CD4-positive, alpha-beta T cell treated with Interleukin-6 for 4 hours (primary cell): ENCODE measurements at regions not wholly inside any gene's neighbourhood (a gene's known extent, or its start where the extent isn't known, plus 50 kb on each side); places are given as distances from the start of the nearest gene placed in this dataset.
"Not testable (repeated sequence)": the region's sequence is repeated elsewhere in the genome, so short reads cannot be mapped to it uniquely, and the experiment has no call there.

ENCODE experiments used
- DNase-seq: peaks from one replicate; pipeline ENCODE4 v3.0.0-alpha.2; 2020; ENCODE audit warnings: mixed read lengths

GRCh38 chrX:56343219-56343618 is 111.1 kb downstream of the KLF8 start:
- DNase-seq, result no peak

GRCh38 chrX:56343664-56344063 is 111.5 kb downstream of the KLF8 start:
- peak; percentile 26 for DNase-seq

- not testable (repeated sequence) for DNase-seq
Measured at GRCh38 chrX:56358145-56358544, 126.0 kb downstream of the KLF8 start.

GRCh38 chrX:56365171-56365570 is 133.0 kb downstream of the KLF8 start:
- DNase-seq, result not testable (repeated sequence)

- DNase-seq, result no peak
Measured at GRCh38 chrX:56366901-56367300, 134.7 kb downstream of the KLF8 start.

- DNase-seq, result no peak
Measured at GRCh38 chrX:56368962-56369361, 136.8 kb downstream of the KLF8 start.

- not testable (repeated sequence) for DNase-seq
Measured at GRCh38 chrX:56379984-56380780, 148.0 kb downstream of the KLF8 start.

- DNase-seq, result no peak
Measured at GRCh38 chrX:56382278-56382677, 150.1 kb downstream of the KLF8 start.

- DNase-seq, result peak; percentile 60
Measured at GRCh38 chrX:56385336-56385735, 153.2 kb downstream of the KLF8 start.

GRCh38 chrX:56385960-56386359 is 153.8 kb downstream of the KLF8 start:
- DNase-seq, result no peak

GRCh38 chrX:56397636-56398035 is 165.5 kb downstream of the KLF8 start:
- no peak for DNase-seq

- DNase-seq, result no peak
Measured at GRCh38 chrX:56402207-56402606, 161.2 kb upstream of the UBQLN2 start.

GRCh38 chrX:56429581-56429980 is 133.8 kb upstream of the UBQLN2 start:
- DNase-seq, result peak; percentile 9

- not testable (repeated sequence) for DNase-seq
Measured at GRCh38 chrX:56451981-56452380, 111.4 kb upstream of the UBQLN2 start.

- DNase-seq, result no peak
Measured at GRCh38 chrX:56462389-56462788, 101.0 kb upstream of the UBQLN2 start.

- DNase-seq, result no peak
Measured at GRCh38 chrX:56468441-56468840, 95.0 kb upstream of the UBQLN2 start.

GRCh38 chrX:56494923-56495322 is 68.5 kb upstream of the UBQLN2 start:
- not testable (repeated sequence) for DNase-seq

GRCh38 chrX:56498756-56499155 is 64.7 kb upstream of the UBQLN2 start:
- no peak for DNase-seq

GRCh38 chrX:56499372-56499771 is 64.1 kb upstream of the UBQLN2 start:
- DNase-seq, result no peak

- DNase-seq, result no peak
Measured at GRCh38 chrX:56503941-56504673, 59.3 kb upstream of the UBQLN2 start.

- DNase-seq, result no peak
Measured at GRCh38 chrX:56505866-56506265, 57.6 kb upstream of the UBQLN2 start.
